ENCODE measurements at regions not wholly inside any gene's neighbourhood (a gene's known extent, or its start where the extent isn't known, plus 50 kb on each side); places are given as distances from the start of the nearest gene placed in this dataset.

DNA sequence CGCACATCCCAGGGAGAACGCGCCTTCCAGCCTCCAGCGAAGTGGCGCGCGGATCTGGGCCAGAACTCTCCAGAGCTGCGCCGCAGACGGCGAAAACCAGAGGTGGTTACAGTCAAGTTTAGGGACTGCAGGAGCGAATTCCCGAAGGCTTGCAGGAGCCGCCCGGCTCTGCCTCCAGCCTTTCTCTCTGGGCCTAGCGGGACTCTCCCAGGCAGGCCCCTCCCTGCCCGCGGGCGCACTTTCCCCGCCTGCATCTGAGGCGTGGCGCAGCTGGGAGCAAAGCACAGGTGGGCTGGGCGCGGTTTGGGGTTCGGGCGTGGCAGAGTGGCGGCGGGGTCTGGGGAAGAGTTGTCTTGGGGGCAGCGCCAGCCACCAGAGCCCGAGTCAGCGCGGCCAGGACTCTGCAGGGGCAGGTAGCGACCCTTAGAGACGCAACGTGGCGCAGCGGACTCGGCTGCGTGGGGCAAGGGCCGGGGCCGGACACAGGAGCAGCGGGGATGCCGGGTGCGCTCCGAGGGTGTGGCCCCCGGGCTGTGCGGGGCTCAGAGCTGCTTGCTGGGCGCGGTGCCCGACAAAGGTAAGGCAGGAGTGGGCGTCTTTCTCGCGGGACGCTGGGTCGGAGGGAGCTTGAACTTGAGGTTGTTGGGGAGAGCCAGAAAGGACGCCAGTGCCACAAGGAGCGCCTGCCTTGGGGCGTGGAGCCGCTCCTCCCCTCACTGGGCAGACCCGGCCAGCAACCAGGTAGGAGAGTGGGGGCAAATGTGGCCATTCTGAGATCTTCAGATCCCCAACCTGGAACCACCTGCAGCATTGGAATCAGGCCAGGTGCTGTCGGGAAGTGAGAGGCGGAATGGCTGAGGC lies 1126.0 kb downstream of the AACS start:
- Histone ChIP-seq H3K36me3 (ENCODE audit: control insufficient read depth in 2 of 2, extremely low read depth in 1 of 2, insufficient read depth in 2 of 2, low read length in 2 of 2) (no peaks in the 10 kb centered on the region), H3K79me2 (ENCODE audit: control insufficient read depth, insufficient read depth, low read length) (no peaks in the 10 kb centered on the region), H3K27ac (ENCODE audit: insufficient read depth, low read depth, low read length) (no peak overlapping the region), H2AFZ (ENCODE audit: low read depth, low read length) (no peak overlapping the region), H3K9ac (replicated peaks; ENCODE audit: extremely low read depth, insufficient read depth, low read length) (no peak overlapping the region), H3K27me3 (ENCODE audit: control insufficient read depth in 2 of 2, insufficient read depth in 2 of 2, low read length in 2 of 2) (no peaks in the 10 kb centered on the region), H4K20me1 (replicated peaks; ENCODE audit: control insufficient read depth, extremely low read depth, insufficient read depth, low read length) (no peaks in the 10 kb centered on the region), H3K4me3 (replicated peaks in 1 of 3; ENCODE audit: insufficient read depth in 1 of 3, low read depth in 1 of 3, low read length in 3 of 3) (no peak overlapping the region), H3K9me1 (replicated peaks; ENCODE audit: control insufficient read depth, extremely low read depth, insufficient read depth, low read length) (no peaks in the 10 kb centered on the region), H3K9me3 (replicated peaks; ENCODE audit: control insufficient read depth, insufficient read depth, low read length) (peaks cover 5% of the 10 kb centered on the region), H3K4me2 (ENCODE audit: insufficient read depth, low read length) (no peak overlapping the region), H3K4me1 (ENCODE audit: control insufficient read depth, extremely low read depth, insufficient read depth, low read length) (no peaks in the 10 kb centered on the region)
- POLR2A ChIA-PET = no interaction called here
- DNase-seq (ENCODE audit: low read depth, low spot score) = no peak
- dilution Hi-C loops (cut with MboI; ENCODE audit: extremely low pct_ligation_motif_present, low sequenced_read_pairs) = no loop called here
- TF ChIP-seq MYC (IDR thresholded peaks at IDR 0.05; ENCODE audit: low read depth, low read length) (no peak), JUN (IDR thresholded peaks at IDR 0.05; ENCODE audit: borderline replicate concordance, insufficient read depth, insufficient read length, low read depth) (no peak), FOS (IDR thresholded peaks at IDR 0.05; ENCODE audit: borderline replicate concordance, insufficient read depth, low read length) (no peak), GATA2 (IDR thresholded peaks at IDR 0.05; ENCODE audit: insufficient read depth, insufficient read length, low read depth, low read length) (no peak), POLR2A (IDR thresholded peaks at IDR 0.05; ENCODE audit: low read depth, low read length) (no peak), POLR2AphosphoS5 (IDR thresholded peaks at IDR 0.05; ENCODE audit: insufficient read depth, low read depth, low read length) (no peak), EZH2 (IDR thresholded peaks at IDR 0.05; ENCODE audit: borderline replicate concordance, low read depth, low read length, severe bottlenecking) (no peak)
- TF ChIP-seq, protein P1, sequence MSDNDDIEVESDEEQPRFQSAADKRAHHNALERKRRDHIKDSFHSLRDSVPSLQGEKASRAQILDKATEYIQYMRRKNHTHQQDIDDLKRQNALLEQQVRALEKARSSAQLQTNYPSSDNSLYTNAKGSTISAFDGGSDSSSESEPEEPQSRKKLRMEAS (IDR thresholded peaks at IDR 0.05; ENCODE audit: insufficient read depth, insufficient read length) = no peak
- TF ChIP-seq, protein P2, sequence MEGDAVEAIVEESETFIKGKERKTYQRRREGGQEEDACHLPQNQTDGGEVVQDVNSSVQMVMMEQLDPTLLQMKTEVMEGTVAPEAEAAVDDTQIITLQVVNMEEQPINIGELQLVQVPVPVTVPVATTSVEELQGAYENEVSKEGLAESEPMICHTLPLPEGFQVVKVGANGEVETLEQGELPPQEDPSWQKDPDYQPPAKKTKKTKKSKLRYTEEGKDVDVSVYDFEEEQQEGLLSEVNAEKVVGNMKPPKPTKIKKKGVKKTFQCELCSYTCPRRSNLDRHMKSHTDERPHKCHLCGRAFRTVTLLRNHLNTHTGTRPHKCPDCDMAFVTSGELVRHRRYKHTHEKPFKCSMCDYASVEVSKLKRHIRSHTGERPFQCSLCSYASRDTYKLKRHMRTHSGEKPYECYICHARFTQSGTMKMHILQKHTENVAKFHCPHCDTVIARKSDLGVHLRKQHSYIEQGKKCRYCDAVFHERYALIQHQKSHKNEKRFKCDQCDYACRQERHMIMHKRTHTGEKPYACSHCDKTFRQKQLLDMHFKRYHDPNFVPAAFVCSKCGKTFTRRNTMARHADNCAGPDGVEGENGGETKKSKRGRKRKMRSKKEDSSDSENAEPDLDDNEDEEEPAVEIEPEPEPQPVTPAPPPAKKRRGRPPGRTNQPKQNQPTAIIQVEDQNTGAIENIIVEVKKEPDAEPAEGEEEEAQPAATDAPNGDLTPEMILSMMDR (IDR thresholded peaks at IDR 0.05; ENCODE audit: extremely low read depth in 1 of 2, insufficient read depth in 1 of 2, low read depth in 1 of 2, low read length in 2 of 2) = no peak
- intact Hi-C loops (cut with micrococcal nuclease) = no loop called here
- CTCF ChIA-PET = no interaction called here
- BruUV-seq (replicated peaks) = no TSS peak
- FAIRE-seq = no peak

Measured in endothelial cell of umbilical vein (primary cell).